Gastroesophageal sphincter (tissue), 3 donors: ENCODE measurements at regions not wholly inside any gene's neighbourhood (a gene's known extent, or its start where the extent isn't known, plus 50 kb on each side); places are given as distances from the start of the nearest gene placed in this dataset.

Experiments
- CTCF ChIP-seq, 4 experiments: fragments of 200-600 bp in 2 of 4; fragments of 450-650 bp in 2 of 4; sonication (generic) in 1 of 4; IDR thresholded peaks; one replicate each; pipeline ENCODE4 v1.5.1; 2017 to 2019; ENCODE audit warnings: antibody characterized with exemption in 4 of 4, mild to moderate bottlenecking in 2 of 4, moderate library complexity in 2 of 4
- EP300 ChIP-seq: sonication (generic); formaldehyde crosslinking; IDR thresholded peaks from one replicate; pipeline ENCODE4 v1.6.1; 2017; ENCODE audit warnings: antibody characterized with exemption, mild to moderate bottlenecking
- POLR2A ChIP-seq, 2 donors: fragments of 450-650 bp; IDR thresholded peaks; one replicate each; pipeline ENCODE4 v1.6.1; 2017; ENCODE audit warnings: antibody characterized with exemption in 2 of 2, mild to moderate bottlenecking in 2 of 2, moderate library complexity in 1 of 2
- POLR2AphosphoS5 ChIP-seq: sonication (generic); formaldehyde crosslinking; IDR thresholded peaks from one replicate; pipeline ENCODE4 v1.6.1; 2017; ENCODE audit warnings: antibody characterized with exemption

- TF ChIP-seq CTCF (IDR thresholded peaks at IDR 0.05) (no peak), POLR2A (IDR thresholded peaks at IDR 0.05) (no peak), POLR2AphosphoS5 (no peak), EP300 (no peak)
Measured at GRCh38 chr1:172781513-172782140, 122.7 kb downstream of the FASLG start.
